H9 (cell line): ENCODE measurements at regions not wholly inside any gene's neighbourhood (a gene's known extent, or its start where the extent isn't known, plus 50 kb on each side); places are given as distances from the start of the nearest gene placed in this dataset.

ENCODE experiments used
- DNase-seq: peaks from one replicate; pipeline ENCODE4 v3.0.0-alpha.2; 2017
- H2AFZ ChIP-seq: one replicate; pipeline ENCODE4 v1.6.1; 2013; ENCODE audit warnings: mild to moderate bottlenecking, low read length, control low read depth, moderate library complexity
- H2AK5ac ChIP-seq: 2 replicates; pipeline ENCODE4 v1.6.1; 2013; ENCODE audit warnings: low read length, control low read depth, mixed read lengths; ENCODE audit not compliant: insufficient read length
- H2BK120ac ChIP-seq: one replicate; pipeline ENCODE4 v1.6.1; 2013; ENCODE audit warnings: low read depth, mild to moderate bottlenecking, low read length, control low read depth, inconsistent platforms; ENCODE audit not compliant: poor library complexity, severe bottlenecking
- H2BK12ac ChIP-seq: 2 replicates; pipeline ENCODE4 v1.6.1; 2013; ENCODE audit warnings: low read length, control low read depth, mixed read lengths, low read depth; ENCODE audit not compliant: insufficient read length
- H2BK15ac ChIP-seq: 2 replicates; pipeline ENCODE4 v1.6.1; 2013; ENCODE audit warnings: low read depth, low read length, control low read depth
- H2BK20ac ChIP-seq: one replicate; pipeline ENCODE4 v1.6.1; 2013; ENCODE audit warnings: low read depth, mild to moderate bottlenecking, low read length, control low read depth, inconsistent platforms; ENCODE audit not compliant: poor library complexity, severe bottlenecking
- H2BK5ac ChIP-seq: 2 replicates; pipeline ENCODE4 v1.6.1; 2013; ENCODE audit warnings: low read length, control low read depth, mixed read lengths; ENCODE audit not compliant: insufficient read length
- H3K14ac ChIP-seq: 2 replicates; pipeline ENCODE4 v1.6.1; 2013; ENCODE audit warnings: low read length, control low read depth; ENCODE audit not compliant: insufficient read depth
- H3K18ac ChIP-seq: 2 replicates; pipeline ENCODE4 v1.6.1; 2013; ENCODE audit warnings: low read depth, mild to moderate bottlenecking, mixed read lengths, low read length, control low read depth; ENCODE audit not compliant: insufficient read length
- H3K23ac ChIP-seq: 2 replicates; pipeline ENCODE4 v1.6.1; 2013; ENCODE audit warnings: low read length, control low read depth, mixed read lengths, low read depth; ENCODE audit not compliant: insufficient read length
- H3K23me2 ChIP-seq: 2 replicates; pipeline ENCODE4 v1.6.1; 2013; ENCODE audit warnings: low read depth, mild to moderate bottlenecking, mixed read lengths, low read length, control low read depth; ENCODE audit not compliant: insufficient read length, poor library complexity, severe bottlenecking
- H3K27ac ChIP-seq: 2 replicates; pipeline ENCODE4 v1.5.1; 2013; ENCODE audit warnings: low read length, control low read depth, mixed read lengths, low read depth; ENCODE audit not compliant: insufficient read length
- H3K27me3 ChIP-seq: 2 replicates; pipeline ENCODE4 v1.6.1; 2013; ENCODE audit warnings: low read length, control low read depth, inconsistent platforms; ENCODE audit not compliant: insufficient read depth
- H3K4ac ChIP-seq: 2 replicates; pipeline ENCODE4 v1.6.1; 2013; ENCODE audit warnings: low read depth, mild to moderate bottlenecking, control low read depth, inconsistent platforms, low read length, moderate library complexity
- H3K4me1 ChIP-seq: 2 replicates; pipeline ENCODE4 v1.6.1; 2013; ENCODE audit warnings: low read length, control low read depth, inconsistent platforms; ENCODE audit not compliant: insufficient read depth
- H3K4me2 ChIP-seq: 2 replicates; pipeline ENCODE4 v1.6.1; 2013; ENCODE audit warnings: low read length, control low read depth, mixed read lengths; ENCODE audit not compliant: insufficient read length, insufficient read depth
- H3K56ac ChIP-seq: 2 replicates; pipeline ENCODE4 v1.6.1; 2013; ENCODE audit warnings: low read depth, mild to moderate bottlenecking, mixed read lengths, low read length, control low read depth; ENCODE audit not compliant: insufficient read length
- H3K79me1 ChIP-seq: 2 replicates; pipeline ENCODE4 v1.6.1; 2013; ENCODE audit warnings: low read depth, mild to moderate bottlenecking, moderate library complexity, low read length, control low read depth, inconsistent platforms; ENCODE audit not compliant: insufficient read depth, poor library complexity, severe bottlenecking
- H3K79me2 ChIP-seq: 2 replicates; pipeline ENCODE4 v1.6.1; 2013; ENCODE audit warnings: low read length, control low read depth, inconsistent platforms; ENCODE audit not compliant: insufficient read depth
- H3K9ac ChIP-seq: 2 replicates; pipeline ENCODE4 v1.6.1; 2013; ENCODE audit warnings: low read length, control low read depth, mixed read lengths; ENCODE audit not compliant: insufficient read length; ENCODE audit errors: extremely low read depth
- H3K9me3 ChIP-seq: one replicate; pipeline ENCODE4 v1.6.1; 2013; ENCODE audit warnings: low read depth, low read length, inconsistent platforms; ENCODE audit not compliant: control insufficient read depth
- H3T11ph ChIP-seq: one replicate; pipeline ENCODE4 v1.6.1; 2013; ENCODE audit warnings: mild to moderate bottlenecking, low read length, control low read depth, inconsistent platforms
- H4K20me1 ChIP-seq: one replicate; pipeline ENCODE4 v1.6.1; 2013; ENCODE audit not compliant: control insufficient read depth, insufficient read length, insufficient read depth
- H4K5ac ChIP-seq: 2 replicates; pipeline ENCODE4 v1.6.1; 2013; ENCODE audit warnings: low read depth, mild to moderate bottlenecking, mixed read lengths, low read length, control low read depth; ENCODE audit not compliant: insufficient read length
- H4K8ac ChIP-seq: replicated peaks from 2 replicates; pipeline ENCODE4 v1.6.1; 2013; ENCODE audit warnings: low read length, control low read depth, mixed read lengths, low read depth; ENCODE audit not compliant: insufficient read length
- H4K91ac ChIP-seq: 2 replicates; pipeline ENCODE4 v1.6.1; 2013; ENCODE audit warnings: low read depth, mild to moderate bottlenecking, moderate library complexity, mixed read lengths, low read length, control low read depth; ENCODE audit not compliant: insufficient read length
- H3K27ac Mint-ChIP-seq, 3 experiments: 2 replicates in 2 of 3; 3 replicates in 1 of 3; pipeline ENCODE4 v1.8.0; 2020 to 2021; ENCODE audit warnings: mixed read lengths in 3 of 3, mild to moderate bottlenecking in 1 of 3, moderate library complexity in 1 of 3
- H3K27me3 Mint-ChIP-seq: 2 replicates; pipeline ENCODE4 v1.8.0; 2021; ENCODE audit warnings: low read depth, mild to moderate bottlenecking, moderate library complexity, mixed read lengths
- H3K36me3 Mint-ChIP-seq, 3 experiments: 2 replicates in 2 of 3; 3 replicates in 1 of 3; pipeline ENCODE4 v1.8.0; 2020 to 2021; ENCODE audit warnings: low read depth in 3 of 3, mixed read lengths in 3 of 3; ENCODE audit not compliant: insufficient read depth in 1 of 3
- H3K4me1 Mint-ChIP-seq, 2 experiments: 2 replicates each; pipeline ENCODE4 v1.8.0; 2020; ENCODE audit warnings: mixed read lengths in 2 of 2
- H3K4me3 Mint-ChIP-seq, 2 experiments: 2 replicates in 1 of 2; 3 replicates in 1 of 2; pipeline ENCODE4 v1.8.0; 2020 to 2021; ENCODE audit warnings: mild to moderate bottlenecking in 2 of 2, mixed read lengths in 2 of 2, moderate library complexity in 1 of 2
- H3K9me3 Mint-ChIP-seq, 2 experiments: 2 replicates in 1 of 2; 3 replicates in 1 of 2; pipeline ENCODE4 v1.8.0; 2020; ENCODE audit warnings: mild to moderate bottlenecking in 2 of 2, mixed read lengths in 2 of 2, moderate library complexity in 1 of 2
- WGBS: extraction: QIAGEN DNeasy Blood & Tissue Kit; methylation state at CpG from one replicate; pipeline ENCODE4 v1.1.7; 2013; ENCODE audit warnings: missing lambda C conversion rate, low lambda C conversion rate, mixed read lengths; ENCODE audit not compliant: insufficient read length; ENCODE audit errors: extremely low coverage; 5-methylcytosine and 5-hydroxymethylcytosine counted together
- TF ChIP-seq, protein P1 (sequence below): fragments of 200-600 bp; sonication (generic); conservative IDR thresholded peaks from 3 replicates; pipeline ENCODE4 v1.8.0; 2021; ENCODE audit warnings: antibody characterized with exemption, mild to moderate bottlenecking

DNA sequence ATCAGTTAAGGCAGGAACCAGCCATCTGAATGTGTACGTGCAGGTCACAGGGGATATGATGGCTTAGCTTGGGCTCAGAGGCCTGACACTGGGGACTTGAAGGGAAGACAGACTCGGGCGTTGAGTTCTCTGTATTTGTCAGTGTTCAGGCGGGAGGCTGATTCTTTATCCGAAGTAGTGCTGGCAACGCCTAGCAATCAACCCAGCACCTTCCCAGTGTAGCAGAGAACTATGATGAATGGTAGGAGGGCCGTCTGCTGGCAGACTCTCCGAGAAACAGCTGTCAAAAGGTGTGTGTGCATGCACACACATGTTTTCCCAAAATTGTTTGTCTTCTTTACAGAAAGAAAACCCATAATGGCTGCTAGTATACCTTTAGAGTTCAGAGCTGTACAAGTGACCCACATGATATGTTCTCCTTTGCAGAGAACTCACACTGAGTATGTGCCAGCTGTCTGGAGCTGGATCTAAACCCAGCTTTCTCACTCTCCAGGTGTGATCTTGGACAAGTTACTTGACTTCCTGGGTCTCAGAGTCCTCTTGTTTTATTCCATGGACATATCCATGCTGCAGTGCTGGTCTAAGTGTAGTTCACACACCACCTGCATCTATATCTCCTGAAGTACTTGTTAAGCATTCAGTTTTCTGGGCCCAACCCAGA lies 74.5 kb upstream of the LARS2 start:
- Mint-ChIP-seq H3K9me3 (peaks cover 3% of the 10 kb centered on the region in 2 experiments; a peak in 4 of 5 replicates), H3K27ac (peak overlapping the region; percentile 97 to 100 (median 97)), H3K36me3 (peaks cover 0 to 12% (median 0%) of the 10 kb centered on the region in 3 experiments; a peak in 4 of 7 replicates), H3K4me3 (peak overlapping the region in 1 of 2 experiments; percentile 73; a peak in 2 of 5 replicates), H3K4me1 (peaks cover 73% of the 10 kb centered on the region in 2 experiments), H3K27me3 (peaks cover 3% of the 10 kb centered on the region)
- no peak overlapping the region for H3K14ac ChIP-seq
- no peaks in the 10 kb centered on the region for H3K79me2 ChIP-seq
- H3K27me3 ChIP-seq: no peaks in the 10 kb centered on the region
- H3T11ph ChIP-seq: no peak overlapping the region
- no peak overlapping the region for H4K5ac ChIP-seq
- no peak overlapping the region for H3K4me2 ChIP-seq
- no peak overlapping the region for H3K23ac ChIP-seq
- H3K9me3 ChIP-seq: no peaks in the 10 kb centered on the region
- H2AK5ac ChIP-seq: no peak overlapping the region
- no peak overlapping the region for H2BK5ac ChIP-seq
- no peak overlapping the region for H2BK120ac ChIP-seq
- H3K79me1 ChIP-seq: no peaks in the 10 kb centered on the region
- H2BK12ac ChIP-seq: no peak overlapping the region
- H4K91ac ChIP-seq: no peak overlapping the region
- H3K23me2 ChIP-seq: no peaks in the 10 kb centered on the region
- H3K18ac ChIP-seq: no peak overlapping the region
- H2BK15ac ChIP-seq: no peak overlapping the region
- H4K8ac ChIP-seq: no peak overlapping the region
- H4K20me1 ChIP-seq: no peaks in the 10 kb centered on the region
- peaks cover 19% of the 10 kb centered on the region for H3K4me1 ChIP-seq
- TF ChIP-seq, protein P1, sequence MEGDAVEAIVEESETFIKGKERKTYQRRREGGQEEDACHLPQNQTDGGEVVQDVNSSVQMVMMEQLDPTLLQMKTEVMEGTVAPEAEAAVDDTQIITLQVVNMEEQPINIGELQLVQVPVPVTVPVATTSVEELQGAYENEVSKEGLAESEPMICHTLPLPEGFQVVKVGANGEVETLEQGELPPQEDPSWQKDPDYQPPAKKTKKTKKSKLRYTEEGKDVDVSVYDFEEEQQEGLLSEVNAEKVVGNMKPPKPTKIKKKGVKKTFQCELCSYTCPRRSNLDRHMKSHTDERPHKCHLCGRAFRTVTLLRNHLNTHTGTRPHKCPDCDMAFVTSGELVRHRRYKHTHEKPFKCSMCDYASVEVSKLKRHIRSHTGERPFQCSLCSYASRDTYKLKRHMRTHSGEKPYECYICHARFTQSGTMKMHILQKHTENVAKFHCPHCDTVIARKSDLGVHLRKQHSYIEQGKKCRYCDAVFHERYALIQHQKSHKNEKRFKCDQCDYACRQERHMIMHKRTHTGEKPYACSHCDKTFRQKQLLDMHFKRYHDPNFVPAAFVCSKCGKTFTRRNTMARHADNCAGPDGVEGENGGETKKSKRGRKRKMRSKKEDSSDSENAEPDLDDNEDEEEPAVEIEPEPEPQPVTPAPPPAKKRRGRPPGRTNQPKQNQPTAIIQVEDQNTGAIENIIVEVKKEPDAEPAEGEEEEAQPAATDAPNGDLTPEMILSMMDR: no peak
- no peak overlapping the region for H3K9ac ChIP-seq
- WGBS: no CpG with 5 or more reads among the region's 8 CpGs
- no peak for DNase-seq
- no peak overlapping the region for H3K4ac ChIP-seq
- no peak overlapping the region for H3K56ac ChIP-seq
- no peak overlapping the region for H3K27ac ChIP-seq
- H2AFZ ChIP-seq: no peak overlapping the region
- H2BK20ac ChIP-seq: no peak overlapping the region
